Activated CD4-positive, alpha-beta T cell treated with anti-CD3 and anti-CD28 coated beads, Interleukin-2, amount 10 ng/mL, durations not matched to agents 7 days and 5 days (primary cell): ENCODE measurements at regions not wholly inside any gene's neighbourhood (a gene's known extent, or its start where the extent isn't known, plus 50 kb on each side); places are given as distances from the start of the nearest gene placed in this dataset.
"Not testable (repeated sequence)": the region's sequence is repeated elsewhere in the genome, so short reads cannot be mapped to it uniquely, and the experiment has no call there.

Experiments used
- CTCF ChIA-PET: fragments of 350-600 bp; sonication (Branson Sonifier 250); formaldehyde crosslinking; loops from one replicate; lab custom pipeline; 2021; ENCODE audit warnings: antibody characterized with exemption; lab: Charles Lee
- POLR2A ChIA-PET: fragments of 350-600 bp; sonication (Branson Sonifier 250); formaldehyde crosslinking; loops from one replicate; lab custom pipeline; 2021; ENCODE audit warnings: antibody characterized with exemption; lab: Charles Lee
- DNase-seq: peaks from one replicate; pipeline ENCODE4 v3.0.0-alpha.2; 2020
- H3K27ac Mint-ChIP-seq: one replicate; pipeline ENCODE4 v1.8.0; 2021; ENCODE audit warnings: mild to moderate bottlenecking, moderate library complexity, mixed read lengths
- H3K27me3 Mint-ChIP-seq: one replicate; pipeline ENCODE4 v1.8.0; 2021; ENCODE audit warnings: mixed read lengths
- H3K36me3 Mint-ChIP-seq: one replicate; pipeline ENCODE4 v1.8.0; 2021; ENCODE audit warnings: low read depth, mixed read lengths
- H3K4me1 Mint-ChIP-seq: one replicate; pipeline ENCODE4 v1.8.0; 2021; ENCODE audit warnings: mixed read lengths
- H3K4me3 Mint-ChIP-seq: one replicate; pipeline ENCODE4 v1.8.0; 2021; ENCODE audit warnings: mild to moderate bottlenecking, moderate library complexity, mixed read lengths
- H3K9me3 Mint-ChIP-seq: one replicate; pipeline ENCODE4 v1.8.0; 2021; ENCODE audit warnings: mixed read lengths

- H3K4me3 Mint-ChIP-seq, H3K27me3 Mint-ChIP-seq, H3K9me3 Mint-ChIP-seq, POLR2A ChIA-PET: not testable (repeated sequence)
- DNase-seq, result peak; percentile 7
- CTCF ChIA-PET, result interaction anchor here (1.6 kb wide), 2 partner anchors 8 to 10 kb away, joined by 3 to 7 read pairs; no protein-coding TSS in a partner anchor
- Mint-ChIP-seq H3K27ac (peak overlapping the region; percentile 91), H3K4me1 (peaks cover 66% of the 10 kb centered on the region), H3K36me3 (peaks cover 43% of the 10 kb centered on the region)
These were observed 89.8 kb upstream of the METTL9 start for GRCh38 chr16:21509437-21510086.

GRCh38 chr16:21510869-21511255 is 88.5 kb upstream of the METTL9 start:
- H3K36me3 Mint-ChIP-seq, result peaks cover 50% of the 10 kb centered on the region
- CTCF ChIA-PET, result interaction anchor here (1.6 kb wide), 1 partner anchor 9 kb away, joined by 7 read pairs; no protein-coding TSS in a partner anchor
- POLR2A ChIA-PET, result not testable (repeated sequence)

GRCh38 chr16:21511315-21512210 is 87.8 kb upstream of the METTL9 start:
- POLR2A ChIA-PET, CTCF ChIA-PET: not testable (repeated sequence)

More at GRCh38 chr16:21510869-21511255, 88.5 kb upstream of the METTL9 start:
- not testable (repeated sequence) for H3K9me3 Mint-ChIP-seq, H3K4me3 Mint-ChIP-seq, DNase-seq, H3K27me3 Mint-ChIP-seq
- peaks cover 73% of the 10 kb centered on the region for H3K4me1 Mint-ChIP-seq
- peak overlapping the region; percentile 80 for H3K27ac Mint-ChIP-seq

DNA sequence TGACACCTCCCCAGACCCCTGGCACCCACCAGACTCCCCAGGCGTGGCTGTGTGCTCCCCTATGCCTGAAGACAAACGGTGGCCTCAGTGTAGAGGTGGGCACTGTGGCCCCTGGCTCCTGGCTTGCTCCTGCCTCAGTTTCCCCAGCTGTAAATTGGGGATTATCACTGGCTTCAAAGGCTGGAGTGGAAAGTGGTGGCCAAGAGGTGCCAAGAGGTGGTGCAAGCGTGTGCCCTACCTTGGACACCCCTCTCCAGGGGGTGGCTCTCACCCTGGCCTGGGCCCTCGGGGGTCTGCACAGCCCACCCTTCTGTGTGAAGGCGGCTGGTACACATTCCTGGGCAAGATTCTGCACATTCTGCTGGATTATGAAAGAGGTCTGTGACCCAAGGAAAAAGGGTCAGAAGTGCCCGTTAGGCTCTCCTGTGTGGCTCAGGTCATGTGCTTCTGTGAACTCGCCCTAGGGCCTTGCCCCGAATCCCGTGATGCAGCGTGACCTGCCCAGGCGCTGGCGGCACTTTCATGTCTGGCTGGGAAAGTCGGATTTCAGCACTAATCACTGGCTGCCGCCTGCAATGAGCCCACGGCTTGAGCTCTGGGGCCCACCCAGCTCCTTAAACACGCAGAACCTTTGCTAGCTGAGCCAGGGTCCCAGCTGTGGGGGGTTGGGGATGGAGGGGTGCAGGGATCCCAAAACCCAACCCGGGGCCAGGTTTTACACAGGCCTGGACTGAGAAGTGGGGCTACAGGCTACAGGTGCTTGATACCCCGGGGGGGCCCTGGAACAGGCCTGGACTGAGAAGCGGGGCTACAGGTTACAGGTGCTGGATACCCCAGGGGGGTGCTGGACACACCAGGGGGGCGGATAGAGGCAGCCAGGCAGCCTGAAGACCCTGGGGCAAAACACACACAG is 86.8 kb upstream of the METTL9 start:
- H3K4me3 Mint-ChIP-seq, CTCF ChIA-PET, H3K27me3 Mint-ChIP-seq, H3K9me3 Mint-ChIP-seq, POLR2A ChIA-PET: not testable (repeated sequence)
- DNase-seq, result peak; percentile 5
- H3K4me1 Mint-ChIP-seq, result peaks cover 67% of the 10 kb centered on the region
- H3K27ac Mint-ChIP-seq, result peak overlapping the region; percentile 41
- H3K36me3 Mint-ChIP-seq, result peaks cover 47% of the 10 kb centered on the region

More at GRCh38 chr16:21511315-21512210, 87.8 kb upstream of the METTL9 start:
- not testable (repeated sequence) for H3K9me3 Mint-ChIP-seq, H3K4me3 Mint-ChIP-seq, H3K27me3 Mint-ChIP-seq
- Mint-ChIP-seq H3K27ac (peak overlapping the region; percentile 80), H3K36me3 (peaks cover 51% of the 10 kb centered on the region), H3K4me1 (peaks cover 70% of the 10 kb centered on the region)
- DNase-seq, result peak; percentile 5

GRCh38 chr16:21513337-21513741 is 86.0 kb upstream of the METTL9 start:
- H3K4me3 Mint-ChIP-seq, H3K27ac Mint-ChIP-seq, DNase-seq, H3K9me3 Mint-ChIP-seq, POLR2A ChIA-PET, H3K27me3 Mint-ChIP-seq: not testable (repeated sequence)
- CTCF ChIA-PET, result interaction anchor here (1.1 kb wide), 1 partner anchor 11 kb away, joined by 3 read pairs; no protein-coding TSS in a partner anchor
- Mint-ChIP-seq H3K36me3 (peaks cover 45% of the 10 kb centered on the region), H3K4me1 (peaks cover 64% of the 10 kb centered on the region)

- POLR2A ChIA-PET, DNase-seq, H3K4me3 Mint-ChIP-seq, H3K9me3 Mint-ChIP-seq, H3K27me3 Mint-ChIP-seq: not testable (repeated sequence)
- peaks cover 60% of the 10 kb centered on the region for H3K4me1 Mint-ChIP-seq
- CTCF ChIA-PET, result interaction anchor here (1.1 kb wide), 1 partner anchor 10 kb away, joined by 3 read pairs; no protein-coding TSS in a partner anchor
- peaks cover 43% of the 10 kb centered on the region for H3K36me3 Mint-ChIP-seq
- peak overlapping the region; percentile 70 for H3K27ac Mint-ChIP-seq
These were observed 85.4 kb upstream of the METTL9 start for GRCh38 chr16:21513812-21514473.

GRCh38 chr16:21514474-21514840 is 84.9 kb upstream of the METTL9 start:
- CTCF ChIA-PET, result interaction anchor here (1.1 kb wide), 1 partner anchor 9 kb away, joined by 3 read pairs; no protein-coding TSS in a partner anchor
- POLR2A ChIA-PET, result not testable (repeated sequence)

GRCh38 chr16:21516705-21517040 is 82.7 kb upstream of the METTL9 start:
- not testable (repeated sequence) for DNase-seq, H3K4me3 Mint-ChIP-seq
- peak overlapping the region; percentile 68 for H3K27ac Mint-ChIP-seq

More at GRCh38 chr16:21514474-21514840, 84.9 kb upstream of the METTL9 start:
- not testable (repeated sequence) for H3K9me3 Mint-ChIP-seq, H3K4me3 Mint-ChIP-seq, DNase-seq, H3K27me3 Mint-ChIP-seq
- Mint-ChIP-seq H3K36me3 (peaks cover 44% of the 10 kb centered on the region), H3K27ac (peak overlapping the region; percentile 70), H3K4me1 (peaks cover 55% of the 10 kb centered on the region)

GRCh38 chr16:21517263-21517662 is 82.1 kb upstream of the METTL9 start:
- POLR2A ChIA-PET, H3K9me3 Mint-ChIP-seq, H3K27me3 Mint-ChIP-seq: not testable (repeated sequence)
- H3K4me1 Mint-ChIP-seq, result peaks cover 37% of the 10 kb centered on the region
- peaks cover 34% of the 10 kb centered on the region for H3K36me3 Mint-ChIP-seq
- peak overlapping the region; percentile 96 for H3K4me3 Mint-ChIP-seq
- H3K27ac Mint-ChIP-seq, result peak overlapping the region; percentile 99
- CTCF ChIA-PET, result interaction anchor here (1.4 kb wide), 1 partner anchor 9 kb away, joined by 3 read pairs; no protein-coding TSS in a partner anchor
- DNase-seq, result peak; percentile 5

More at GRCh38 chr16:21516705-21517040, 82.7 kb upstream of the METTL9 start:
- POLR2A ChIA-PET, CTCF ChIA-PET, H3K9me3 Mint-ChIP-seq, H3K27me3 Mint-ChIP-seq: not testable (repeated sequence)
- H3K4me1 Mint-ChIP-seq, result peaks cover 38% of the 10 kb centered on the region
- peaks cover 38% of the 10 kb centered on the region for H3K36me3 Mint-ChIP-seq

GRCh38 chr16:21519361-21520133 is 79.8 kb upstream of the METTL9 start:
- CTCF ChIA-PET, result interaction anchor here (1.0 to 1.6 kb wide), 2 partner anchors 9 to 12 kb away, joined by 3 to 7 read pairs; no protein-coding TSS in a partner anchor

More at GRCh38 chr16:21519361-21520133, 79.8 kb upstream of the METTL9 start:
- not testable (repeated sequence) for H3K27me3 Mint-ChIP-seq, H3K9me3 Mint-ChIP-seq
- Mint-ChIP-seq H3K4me1 (peaks cover 26% of the 10 kb centered on the region), H3K36me3 (peaks cover 26% of the 10 kb centered on the region), H3K27ac (peak overlapping the region; percentile 99), H3K4me3 (peak overlapping the region; percentile 96)
- DNase-seq, result peak; percentile 42
- POLR2A ChIA-PET, result interaction anchor here (0.7 kb wide), 1 partner anchor 675 kb away, joined by 3 read pairs; no protein-coding TSS in a partner anchor
